ENCODE measurements at regions not wholly inside any gene's neighbourhood (a gene's known extent, or its start where the extent isn't known, plus 50 kb on each side); places are given as distances from the start of the nearest gene placed in this dataset.

- TF ChIP-seq CTCF (IDR thresholded peaks at IDR 0.05): no peak
- TF ChIP-seq POLR2A (IDR thresholded peaks at IDR 0.05): no peak
Observed at GRCh38 chr21:22280851-22281250, 1282.6 kb downstream of the NCAM2 start.
